Neural cell (in vitro differentiated cells): ENCODE measurements at regions not wholly inside any gene's neighbourhood (a gene's known extent, or its start where the extent isn't known, plus 50 kb on each side); places are given as distances from the start of the nearest gene placed in this dataset.

ENCODE experiments used
- H2AFZ ChIP-seq: fragments of 200-600, 300-800 bp; sonication (generic), shearing (Covaris generic); 2 replicates; pipeline ENCODE4 v1.6.0; 2014; ENCODE audit warnings: low read depth, mild to moderate bottlenecking, antibody characterized with exemption, low read length, moderate library complexity
- H3F3A ChIP-seq: fragments of 200-600 bp; shearing (Covaris generic); 2 replicates; pipeline ENCODE4 v1.6.1; 2016; ENCODE audit warnings: mild to moderate bottlenecking, moderate library complexity, mixed read lengths, antibody characterized with exemption, low read length; ENCODE audit not compliant: insufficient read depth, poor library complexity, severe bottlenecking
- H3K27ac ChIP-seq: fragments of 200-600, 300-800 bp; sonication (generic), shearing (Covaris generic); 2 replicates; pipeline ENCODE4 v1.5.1; 2014; ENCODE audit warnings: mild to moderate bottlenecking, low read length, moderate library complexity
- H3K27me3 ChIP-seq: fragments of 300-800, 200-600 bp; sonication (generic), shearing (Covaris generic); 2 replicates; pipeline ENCODE4 v1.6.0; 2014; ENCODE audit warnings: mild to moderate bottlenecking, low read depth, low read length, moderate library complexity; ENCODE audit not compliant: insufficient read depth
- H3K36me3 ChIP-seq: fragments of 300-800, 200-600 bp; sonication (generic), shearing (Covaris generic); 2 replicates; pipeline ENCODE4 v1.5.1; 2014; ENCODE audit warnings: mild to moderate bottlenecking, antibody characterized with exemption, low read length, moderate library complexity; ENCODE audit not compliant: insufficient read depth
- H3K4me2 ChIP-seq: fragments of 300-800, 200-600 bp; sonication (generic), shearing (Covaris generic); 2 replicates; pipeline ENCODE4 v1.6.0; 2014; ENCODE audit warnings: mild to moderate bottlenecking, low read length
- H3K4me3 ChIP-seq: fragments of 300-800, 200-600 bp; sonication (generic), shearing (Covaris generic); 2 replicates; pipeline ENCODE4 v1.5.1; 2014; ENCODE audit warnings: mild to moderate bottlenecking, low read length, moderate library complexity
- H3K79me2 ChIP-seq: fragments of 200-600 bp; shearing (Covaris generic); replicated peaks from 2 replicates; pipeline ENCODE4 v1.6.0; 2014; ENCODE audit warnings: mild to moderate bottlenecking, low read length, moderate library complexity; ENCODE audit not compliant: insufficient read depth
- H3K9ac ChIP-seq: fragments of 300-800, 200-600 bp; sonication (generic), shearing (Covaris generic); 2 replicates; pipeline ENCODE4 v1.6.1; 2016; ENCODE audit warnings: mild to moderate bottlenecking, low read length, mixed read lengths
- H3K9me2 ChIP-seq: fragments of 200-600 bp; shearing (Covaris generic); 2 replicates; pipeline ENCODE4 v1.6.1; 2016; ENCODE audit warnings: mild to moderate bottlenecking, low read length, mixed read lengths; ENCODE audit not compliant: insufficient read depth
- H3K9me3 ChIP-seq: fragments of 200-600, 300-800 bp; sonication (generic), shearing (Covaris generic); 2 replicates; pipeline ENCODE4 v1.6.1; 2016; ENCODE audit warnings: mild to moderate bottlenecking, mixed run types, low read length, moderate library complexity, mixed read lengths
- H4K20me1 ChIP-seq: fragments of 200-600 bp; shearing (Covaris generic); 2 replicates; pipeline ENCODE4 v1.6.1; 2016; ENCODE audit warnings: mild to moderate bottlenecking, mixed run types; ENCODE audit not compliant: insufficient read depth
- EP300 ChIP-seq: fragments of 450-650 bp; conservative IDR thresholded peaks from 2 replicates; pipeline ENCODE4 v1.6.1; 2014; ENCODE audit warnings: antibody characterized with exemption, mild to moderate bottlenecking, moderate library complexity; ENCODE audit not compliant: poor library complexity, severe bottlenecking
- EZH2 ChIP-seq: fragments of 200-600, 300-800 bp; shearing (Covaris generic), sonication (generic); IDR thresholded peaks from 2 replicates; pipeline ENCODE4 v1.6.1; 2014; ENCODE audit warnings: antibody characterized with exemption, low read length, borderline replicate concordance, mild to moderate bottlenecking; ENCODE audit not compliant: insufficient read depth, poor library complexity, severe bottlenecking
- MXI1 ChIP-seq: fragments of 450-650 bp; conservative IDR thresholded peaks from 2 replicates; pipeline ENCODE4 v1.6.1; 2014; ENCODE audit warnings: antibody characterized with exemption, mild to moderate bottlenecking; ENCODE audit not compliant: poor library complexity, severe bottlenecking
- POLR2AphosphoS5 ChIP-seq: IDR thresholded peaks from 2 replicates; pipeline ENCODE4 v1.6.1; 2012
- RAD21 ChIP-seq: fragments of 450-650 bp; conservative IDR thresholded peaks from 2 replicates; pipeline ENCODE4 v1.6.1; 2014; ENCODE audit warnings: antibody characterized with exemption, mild to moderate bottlenecking, moderate library complexity
- REST ChIP-seq: IDR thresholded peaks from 2 replicates; pipeline ENCODE4 v1.6.1; 2012; ENCODE audit warnings: borderline replicate concordance
- SMC3 ChIP-seq: fragments of 450-650 bp; conservative IDR thresholded peaks from 2 replicates; pipeline ENCODE4 v1.6.1; 2014; ENCODE audit warnings: antibody characterized with exemption, mild to moderate bottlenecking, moderate library complexity; ENCODE audit not compliant: poor library complexity
- TAF1 ChIP-seq: IDR thresholded peaks from 2 replicates; pipeline ENCODE4 v1.6.1; 2012; ENCODE audit warnings: low read depth
- TF ChIP-seq, protein P1 (sequence below): fragments of 450-650 bp; IDR thresholded peaks from 2 replicates; pipeline ENCODE4 v1.5.1; 2014; ENCODE audit warnings: antibody characterized with exemption, mild to moderate bottlenecking, moderate library complexity; ENCODE audit not compliant: poor library complexity, severe bottlenecking

GRCh38 chr9:88684845-88685244, 149.9 kb downstream of the NXNL2 start:
- H3K27ac ChIP-seq = no peak overlapping the region
- no peak overlapping the region for H3K9ac ChIP-seq
- H3K36me3 ChIP-seq = no peaks in the 10 kb centered on the region
- H3K79me2 ChIP-seq = no peaks in the 10 kb centered on the region
- no peak overlapping the region for H2AFZ ChIP-seq
- no peaks in the 10 kb centered on the region for H4K20me1 ChIP-seq
- H3K9me2 ChIP-seq = no peaks in the 10 kb centered on the region
- H3K27me3 ChIP-seq = no peaks in the 10 kb centered on the region
- H3K9me3 ChIP-seq = no peaks in the 10 kb centered on the region
- no peaks in the 10 kb centered on the region for H3F3A ChIP-seq
- no peak overlapping the region for H3K4me3 ChIP-seq
- no peak overlapping the region for H3K4me2 ChIP-seq
- TF ChIP-seq EP300 = no peak
- TF ChIP-seq EZH2 = no peak

DNA sequence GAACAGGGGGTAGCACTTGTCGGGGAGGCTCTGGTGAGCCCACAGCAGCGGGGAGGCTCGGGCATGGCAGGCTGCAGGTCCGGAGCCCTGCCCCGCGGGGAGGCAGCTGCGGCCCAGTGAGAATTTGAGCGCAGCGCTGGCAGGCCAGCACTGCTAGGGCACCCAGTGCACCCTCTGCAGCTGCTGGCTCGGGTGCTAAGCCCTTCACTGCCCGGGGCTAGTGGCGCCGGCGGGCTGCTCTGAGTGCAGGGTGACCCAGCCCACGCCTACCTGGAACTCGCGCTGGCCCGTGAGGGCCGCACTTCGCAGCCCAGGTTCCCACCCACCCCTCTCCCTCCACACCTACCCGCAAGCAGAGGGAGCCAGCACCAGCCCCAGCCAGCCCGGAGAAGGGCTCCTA, 151.0 kb downstream of the NXNL2 start:
- Histone ChIP-seq H3K9me2 (no peaks in the 10 kb centered on the region), H3K27me3 (no peaks in the 10 kb centered on the region), H3F3A (no peaks in the 10 kb centered on the region), H3K9me3 (no peaks in the 10 kb centered on the region), H3K79me2 (no peaks in the 10 kb centered on the region), H3K4me3 (no peak overlapping the region), H3K4me2 (no peak overlapping the region), H3K9ac (no peak overlapping the region), H2AFZ (no peak overlapping the region), H3K27ac (no peak overlapping the region), H4K20me1 (no peaks in the 10 kb centered on the region), H3K36me3 (no peaks in the 10 kb centered on the region)
- no peak for TF ChIP-seq TAF1
- TF ChIP-seq SMC3 = no peak
- TF ChIP-seq MXI1 = no peak
- no peak for TF ChIP-seq REST

DNA sequence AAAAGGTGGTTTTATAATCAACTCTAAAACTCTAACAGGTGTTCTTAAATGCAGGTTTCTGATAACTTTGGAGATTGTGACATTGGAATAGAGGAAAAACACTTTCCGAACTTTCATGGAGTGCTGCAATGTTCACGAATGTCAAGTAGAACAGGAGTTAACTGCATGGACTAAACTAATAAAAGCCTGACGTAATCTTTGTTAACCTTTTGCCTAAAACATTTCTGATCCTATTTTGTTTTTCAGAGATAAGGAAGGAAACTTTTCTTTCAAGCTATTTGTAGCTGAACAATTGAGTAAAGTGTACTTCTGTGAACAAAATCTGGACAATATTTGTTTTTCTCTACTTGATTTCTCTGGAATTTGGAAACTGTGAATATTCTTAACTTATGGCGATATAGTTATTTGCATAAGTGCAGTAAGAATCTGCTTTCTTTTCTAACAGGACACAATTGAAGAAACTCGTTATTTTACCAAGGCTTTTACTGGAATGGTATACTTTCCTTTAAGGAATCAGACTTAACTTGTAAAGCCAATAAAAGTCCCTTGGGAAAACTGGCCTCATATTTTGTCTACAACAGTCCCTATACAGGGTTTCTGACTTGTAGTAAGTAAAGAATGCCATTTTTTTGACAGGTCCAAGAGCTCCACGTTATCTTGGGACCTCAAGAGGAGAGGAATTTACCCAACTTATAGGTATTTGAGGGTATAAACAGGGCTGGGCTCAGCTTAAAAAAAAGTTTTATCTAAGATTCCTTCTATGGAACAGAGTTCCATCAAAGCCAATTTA, 154.7 kb downstream of the NXNL2 start:
- Histone ChIP-seq H3K4me2 (no peak overlapping the region), H3K9me2 (no peaks in the 10 kb centered on the region), H4K20me1 (no peaks in the 10 kb centered on the region), H3K4me3 (no peak overlapping the region), H3K79me2 (no peaks in the 10 kb centered on the region), H3K9ac (no peak overlapping the region), H3K27me3 (no peaks in the 10 kb centered on the region), H3K27ac (no peak overlapping the region), H3K36me3 (no peaks in the 10 kb centered on the region), H2AFZ (no peak overlapping the region), H3F3A (no peaks in the 10 kb centered on the region), H3K9me3 (no peaks in the 10 kb centered on the region)
- TF ChIP-seq SMC3 (no peak), EZH2 (no peak), TAF1 (no peak), REST (no peak), EP300 (no peak), POLR2AphosphoS5 (no peak), MXI1 (no peak), RAD21 (no peak)
- TF ChIP-seq, protein P1, sequence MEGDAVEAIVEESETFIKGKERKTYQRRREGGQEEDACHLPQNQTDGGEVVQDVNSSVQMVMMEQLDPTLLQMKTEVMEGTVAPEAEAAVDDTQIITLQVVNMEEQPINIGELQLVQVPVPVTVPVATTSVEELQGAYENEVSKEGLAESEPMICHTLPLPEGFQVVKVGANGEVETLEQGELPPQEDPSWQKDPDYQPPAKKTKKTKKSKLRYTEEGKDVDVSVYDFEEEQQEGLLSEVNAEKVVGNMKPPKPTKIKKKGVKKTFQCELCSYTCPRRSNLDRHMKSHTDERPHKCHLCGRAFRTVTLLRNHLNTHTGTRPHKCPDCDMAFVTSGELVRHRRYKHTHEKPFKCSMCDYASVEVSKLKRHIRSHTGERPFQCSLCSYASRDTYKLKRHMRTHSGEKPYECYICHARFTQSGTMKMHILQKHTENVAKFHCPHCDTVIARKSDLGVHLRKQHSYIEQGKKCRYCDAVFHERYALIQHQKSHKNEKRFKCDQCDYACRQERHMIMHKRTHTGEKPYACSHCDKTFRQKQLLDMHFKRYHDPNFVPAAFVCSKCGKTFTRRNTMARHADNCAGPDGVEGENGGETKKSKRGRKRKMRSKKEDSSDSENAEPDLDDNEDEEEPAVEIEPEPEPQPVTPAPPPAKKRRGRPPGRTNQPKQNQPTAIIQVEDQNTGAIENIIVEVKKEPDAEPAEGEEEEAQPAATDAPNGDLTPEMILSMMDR = no peak
